HepG2 (cell line): ENCODE measurements at regions not wholly inside any gene's neighbourhood (a gene's known extent, or its start where the extent isn't known, plus 50 kb on each side); places are given as distances from the start of the nearest gene placed in this dataset.

ENCODE experiments used
- ATAC-seq: fragments of 200-7000 bp; cut with Tn5 transposase; 3 replicates; pipeline ENCODE4 v1.9.1; 2020; ENCODE audit warnings: mild to moderate bottlenecking, moderate library complexity
- BruUV-seq: library from RNA; stranded (reverse); fragments of 400-500 nt; replicated peaks from 2 replicates; lab custom pipeline; 2021; lab: Mats Ljungman, UMichigan
- CTCF ChIA-PET: fragments of 300-600 bp; formaldehyde crosslinking; extraction: SDS; loops from one replicate; lab custom pipeline; 2021; ENCODE audit warnings: low total read pairs, inconsistent platforms, low intra/inter-chr PET ratio; lab: Yijun Ruan, JAX
- POLR2A ChIA-PET: fragments of 350-600 bp; sonication (Branson Sonifier 250); formaldehyde crosslinking; loops from one replicate; lab custom pipeline; 2020; ENCODE audit warnings: antibody characterized with exemption, inconsistent platforms; lab: Yijun Ruan, JAX
- DNase-seq: peaks from one replicate; pipeline ENCODE4 v3.0.0-alpha.2; 2015; ENCODE audit warnings: low spot score
- FAIRE-seq: peaks from 3 replicates; lab custom pipeline; 2011; peaks lifted over from hg19 to GRCh38; lab: Jason Lieb, UNC
- H2AFZ ChIP-seq: one replicate; pipeline ENCODE4 v1.6.1; 2011; ENCODE audit warnings: low read length, inconsistent platforms
- H3K27ac ChIP-seq: fragments of 300-600 bp; 3 replicates; pipeline ENCODE4 v1.8.0; 2011; ENCODE audit warnings: mixed run types, mild to moderate bottlenecking, mixed read lengths, low read length, inconsistent platforms; ENCODE audit not compliant: insufficient read depth; ENCODE audit errors: extremely low read length
- H3K27me3 ChIP-seq, 2 experiments: fragments of 200-600 bp in 1 of 2; 2 replicates in 1 of 2; 3 replicates in 1 of 2; pipeline versions ENCODE4 v1.6.0 to v1.8.0; 2011; ENCODE audit warnings: low read length in 2 of 2, mild to moderate bottlenecking in 2 of 2, moderate library complexity in 2 of 2, inconsistent platforms in 1 of 2; ENCODE audit not compliant: insufficient read depth in 2 of 2, control insufficient read depth in 1 of 2
- H3K36me3 ChIP-seq, 2 experiments: fragments of 200-600 bp in 1 of 2; replicated peaks in 1 of 2; 2 replicates in 1 of 2; 3 replicates in 1 of 2; pipeline versions ENCODE4 v1.5.1 to v1.8.0; 2011; ENCODE audit warnings: low read length in 2 of 2, inconsistent platforms in 1 of 2; ENCODE audit not compliant: insufficient read depth in 2 of 2, control insufficient read depth in 1 of 2
- H3K4me1 ChIP-seq: 2 replicates; pipeline ENCODE4 v1.5.1; 2012; ENCODE audit warnings: low read length, inconsistent platforms; ENCODE audit not compliant: insufficient read depth
- H3K4me2 ChIP-seq: 2 replicates; pipeline ENCODE4 v1.6.0; 2011; ENCODE audit warnings: low read depth, low read length, inconsistent platforms
- H3K4me3 ChIP-seq, 3 experiments: fragments of 200-600 bp in 1 of 3; sonication (generic), shearing (Covaris generic) in 1 of 3; replicated peaks in 1 of 3; 2 replicates each; pipeline ENCODE4 v1.5.1; 2011 to 2016; ENCODE audit warnings: low read length in 3 of 3, inconsistent platforms in 2 of 3, low read depth in 2 of 3, mild to moderate bottlenecking in 2 of 3, control low read depth in 1 of 3, mixed read lengths in 1 of 3; ENCODE audit not compliant: insufficient read depth in 1 of 3
- H3K79me2 ChIP-seq: one replicate; pipeline ENCODE4 v1.6.1; 2011; ENCODE audit warnings: low read length, inconsistent platforms; ENCODE audit not compliant: insufficient read depth
- H3K9ac ChIP-seq: 2 replicates; pipeline ENCODE4 v1.6.0; 2011; ENCODE audit warnings: mild to moderate bottlenecking, low read depth, low read length, inconsistent platforms; ENCODE audit not compliant: insufficient read depth
- H3K9me3 ChIP-seq: 2 replicates; pipeline ENCODE4 v1.5.1; 2012; ENCODE audit warnings: mild to moderate bottlenecking, low read length
- H4K20me1 ChIP-seq: 2 replicates; pipeline ENCODE4 v1.6.0; 2011; ENCODE audit warnings: inconsistent platforms, mild to moderate bottlenecking, low read length, moderate library complexity; ENCODE audit not compliant: insufficient read depth
- AGO2 ChIP-seq: fragments of 200-400 bp; formaldehyde crosslinking; optimal IDR thresholded peaks from 2 replicates; pipeline ENCODE3; 2017; ENCODE audit warnings: mild to moderate bottlenecking, low read depth, low read length, moderate library complexity
- HMG20B ChIP-seq: conservative IDR thresholded peaks from 2 replicates; pipeline ENCODE4 v1.6.1; 2016; ENCODE audit warnings: missing genetic modification reagents, missing compliant biosample characterization
- HNRNPK ChIP-seq: fragments of 200-400 bp; formaldehyde crosslinking; IDR thresholded peaks from 2 replicates; pipeline ENCODE4 v1.6.1; 2018; ENCODE audit warnings: low read length, low read depth, moderate library complexity, mild to moderate bottlenecking; ENCODE audit not compliant: poor library complexity, severe bottlenecking
- NFIC ChIP-seq: IDR thresholded peaks from 2 replicates; pipeline ENCODE4 v1.6.1; 2012; ENCODE audit warnings: mild to moderate bottlenecking, low read length, inconsistent platforms
- SMC3 ChIP-seq: IDR thresholded peaks from 2 replicates; pipeline ENCODE4 v1.6.1; 2011; ENCODE audit warnings: low read length, improper control_type of control experiment
- SP2 ChIP-seq: sonication (generic); formaldehyde crosslinking; IDR thresholded peaks from 2 replicates; pipeline ENCODE4 v1.5.1; 2020; ENCODE audit warnings: mild to moderate bottlenecking, missing genetic modification reagents
- STAG1 ChIP-seq: sonication (generic); formaldehyde crosslinking; IDR thresholded peaks from 2 replicates; pipeline ENCODE4 v1.4.0; 2020; ENCODE audit warnings: missing genetic modification reagents
- ZNF136 ChIP-seq: sonication (generic); formaldehyde crosslinking; IDR thresholded peaks from 2 replicates; pipeline ENCODE4 v1.8.1; 2022; ENCODE audit warnings: low read depth, mild to moderate bottlenecking, moderate library complexity, missing genetic modification reagents
- ZNF230 ChIP-seq: sonication (generic); formaldehyde crosslinking; IDR thresholded peaks from 2 replicates; pipeline ENCODE4 v1.4.0; 2020; ENCODE audit warnings: mild to moderate bottlenecking, missing genetic modification reagents
- ZNF496 ChIP-seq: sonication (generic); formaldehyde crosslinking; IDR thresholded peaks from 2 replicates; pipeline ENCODE4 v1.8.1; 2023; ENCODE audit warnings: mild to moderate bottlenecking, moderate library complexity, missing genetic modification reagents; ENCODE audit not compliant: insufficient replicate concordance
- WGBS: methylation state at CpG from one replicate; pipeline ENCODE4 v1.1.6; 2017; ENCODE audit warnings: low lambda C conversion rate; 5-methylcytosine and 5-hydroxymethylcytosine counted together
- in situ Hi-C: cut with HindIII; loops from 2 replicates; pipeline ENCODE4 v1.10.0; 2017; ENCODE audit warnings: low pct_unique_long_range_greater_than_20kb; ENCODE audit not compliant: extremely low pct_ligation_motif_present
- intact Hi-C: fragments of 100-400 bp; cut with micrococcal nuclease; formaldehyde crosslinking; loops from one replicate; pipeline ENCODE4 v1.10.0; 2022; ENCODE audit not compliant: unreplicated experiment
- TF ChIP-seq, protein P1 (sequence below): sonication (generic); formaldehyde crosslinking; conservative IDR thresholded peaks from 2 replicates; pipeline ENCODE4 v1.8.0; 2022; ENCODE audit warnings: mild to moderate bottlenecking, moderate library complexity, missing genetic modification reagents
- TF ChIP-seq, protein P2 (sequence below): sonication (generic); formaldehyde crosslinking; IDR thresholded peaks from 2 replicates; pipeline ENCODE4 v1.4.0; 2020; ENCODE audit warnings: missing genetic modification reagents
- TF ChIP-seq, protein P3 (sequence below): sonication (generic); formaldehyde crosslinking; IDR thresholded peaks from 2 replicates; pipeline ENCODE4 v1.4.0; 2020; ENCODE audit warnings: missing genetic modification reagents

DNA sequence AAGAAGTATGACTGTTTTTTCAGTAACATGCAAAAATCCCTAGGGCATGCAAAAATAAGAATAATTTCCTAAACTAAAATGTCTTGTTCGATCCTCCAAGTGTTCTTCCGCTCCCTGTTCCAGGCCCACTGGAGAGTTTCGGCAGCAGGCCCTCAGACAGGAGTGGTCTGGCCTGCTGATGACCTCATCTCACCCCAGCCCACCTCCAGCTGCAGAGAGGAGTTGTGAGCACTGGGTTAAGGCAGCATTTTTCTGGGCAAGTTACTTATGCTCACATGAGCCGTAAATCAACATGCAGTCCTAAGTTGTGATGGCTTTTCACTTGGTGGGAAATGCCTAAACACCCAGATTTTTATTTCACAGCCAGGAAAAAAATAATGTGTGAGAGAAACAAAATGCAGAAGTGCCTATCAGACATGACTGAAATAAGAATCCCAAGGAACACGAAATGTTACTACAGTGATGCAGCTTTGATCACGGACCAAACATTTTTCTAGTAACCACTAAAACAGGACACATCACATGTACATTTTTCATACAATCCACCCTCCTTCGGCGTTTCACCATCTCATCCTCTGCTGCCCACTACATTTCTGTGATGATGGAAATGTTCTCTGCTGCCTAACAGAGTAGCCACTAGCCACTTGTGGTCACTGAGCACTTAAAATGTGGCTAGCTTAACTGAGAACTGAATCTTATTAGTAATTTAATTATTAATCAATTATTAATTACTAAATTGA, 153.3 kb upstream of the TBL1X start (continued):
- TF ChIP-seq, protein P1, sequence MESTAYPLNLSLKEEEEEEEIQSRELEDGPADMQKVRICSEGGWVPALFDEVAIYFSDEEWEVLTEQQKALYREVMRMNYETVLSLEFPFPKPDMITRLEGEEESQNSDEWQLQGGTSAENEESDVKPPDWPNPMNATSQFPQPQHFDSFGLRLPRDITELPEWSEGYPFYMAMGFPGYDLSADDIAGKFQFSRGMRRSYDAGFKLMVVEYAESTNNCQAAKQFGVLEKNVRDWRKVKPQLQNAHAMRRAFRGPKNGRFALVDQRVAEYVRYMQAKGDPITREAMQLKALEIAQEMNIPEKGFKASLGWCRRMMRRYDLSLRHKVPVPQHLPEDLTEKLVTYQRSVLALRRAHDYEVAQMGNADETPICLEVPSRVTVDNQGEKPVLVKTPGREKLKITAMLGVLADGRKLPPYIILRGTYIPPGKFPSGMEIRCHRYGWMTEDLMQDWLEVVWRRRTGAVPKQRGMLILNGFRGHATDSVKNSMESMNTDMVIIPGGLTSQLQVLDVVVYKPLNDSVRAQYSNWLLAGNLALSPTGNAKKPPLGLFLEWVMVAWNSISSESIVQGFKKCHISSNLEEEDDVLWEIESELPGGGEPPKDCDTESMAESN (CRISPR knock-in tag), result no peak
- TF ChIP-seq ZNF136 (no peak), SP2 (CRISPR knock-in tag) (no peak)

DNA sequence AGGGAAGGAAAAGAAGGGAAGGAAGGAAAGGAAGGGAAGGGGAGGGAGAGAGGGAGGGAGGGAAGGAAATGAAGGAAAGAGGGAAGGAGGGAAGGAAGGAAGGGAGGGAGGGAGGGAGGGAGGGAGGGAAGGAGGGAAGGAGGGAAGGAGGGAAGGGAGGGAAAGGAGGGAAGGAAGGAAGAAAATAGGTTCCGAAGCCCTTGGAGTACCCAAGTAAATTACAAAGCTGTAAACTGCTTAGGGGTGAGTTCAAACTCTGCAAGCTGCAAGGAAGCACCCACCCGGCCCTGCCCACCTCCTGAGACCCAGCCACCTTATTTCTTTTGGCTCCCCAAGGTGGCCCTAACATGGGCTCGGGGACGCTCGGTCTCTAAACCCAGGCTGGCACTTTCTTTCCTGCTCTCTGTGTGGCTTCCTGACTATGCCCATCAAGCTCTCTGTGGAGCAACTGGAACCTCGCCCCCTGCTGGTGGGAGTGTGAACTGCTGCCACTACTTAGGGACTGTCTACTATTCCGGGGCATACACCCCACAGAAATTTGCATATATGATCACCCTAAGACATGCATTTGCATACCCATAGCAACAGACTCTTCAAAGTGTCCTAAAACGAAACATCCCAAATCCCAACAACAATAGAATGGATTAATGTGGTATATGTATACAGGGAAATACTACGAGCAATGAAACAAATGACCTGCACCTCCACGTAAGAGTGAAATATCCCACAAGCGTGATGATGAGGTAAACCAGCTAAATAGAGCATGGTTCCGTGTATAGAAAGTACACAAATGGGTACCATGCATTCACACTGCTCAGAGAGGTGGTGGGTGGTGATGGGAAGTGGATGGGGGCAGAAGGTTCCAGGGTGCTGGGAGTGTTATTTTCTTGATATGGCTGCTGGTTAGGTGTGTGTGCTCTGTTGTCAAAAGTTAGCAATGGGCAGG, 151.7 kb upstream of the TBL1X start:
- FAIRE-seq, result no peak
- ChIA-PET POLR2A (no interaction called here), CTCF (no interaction called here)
- intact Hi-C loops, result loop anchor here (1.0 kb wide), 1 partner anchor 38 kb away; no protein-coding TSS in a partner anchor
- no peak overlapping the region for H3K4me3 ChIP-seq
- H3K9ac ChIP-seq, result no peak overlapping the region
- no peaks in the 10 kb centered on the region for H3K36me3 ChIP-seq
- 23% methylated on average over 8 of the region's 12 CpGs for whole genome bisulfite sequencing
- no peak overlapping the region for H3K27ac ChIP-seq
- no peaks in the 10 kb centered on the region for H3K27me3 ChIP-seq
- H4K20me1 ChIP-seq, result no peaks in the 10 kb centered on the region
- ATAC-seq, result peak; percentile 74
- BruUV-seq, result no TSS peak
- in situ Hi-C loops, result no loop called here
- DNase-seq, result peak; percentile 13
- no peak overlapping the region for H2AFZ ChIP-seq
- H3K4me1 ChIP-seq, result no peaks in the 10 kb centered on the region
- no peaks in the 10 kb centered on the region for H3K9me3 ChIP-seq
- peak overlapping the region; percentile 18; the same call in 1 of the 2 replicates for H3K4me2 ChIP-seq
- H3K79me2 ChIP-seq, result no peaks in the 10 kb centered on the region
- TF ChIP-seq NFIC (no peak), ZNF496 (CRISPR knock-in tag) (no peak), HMG20B (no peak), ZNF230 (CRISPR knock-in tag) (no peak), SMC3 (peak; percentile 35; the same call in 1 of the 2 replicates), AGO2 (no peak), HNRNPK (peak; percentile 75), STAG1 (CRISPR knock-in tag) (peak; percentile 48)
- TF ChIP-seq, protein P2, sequence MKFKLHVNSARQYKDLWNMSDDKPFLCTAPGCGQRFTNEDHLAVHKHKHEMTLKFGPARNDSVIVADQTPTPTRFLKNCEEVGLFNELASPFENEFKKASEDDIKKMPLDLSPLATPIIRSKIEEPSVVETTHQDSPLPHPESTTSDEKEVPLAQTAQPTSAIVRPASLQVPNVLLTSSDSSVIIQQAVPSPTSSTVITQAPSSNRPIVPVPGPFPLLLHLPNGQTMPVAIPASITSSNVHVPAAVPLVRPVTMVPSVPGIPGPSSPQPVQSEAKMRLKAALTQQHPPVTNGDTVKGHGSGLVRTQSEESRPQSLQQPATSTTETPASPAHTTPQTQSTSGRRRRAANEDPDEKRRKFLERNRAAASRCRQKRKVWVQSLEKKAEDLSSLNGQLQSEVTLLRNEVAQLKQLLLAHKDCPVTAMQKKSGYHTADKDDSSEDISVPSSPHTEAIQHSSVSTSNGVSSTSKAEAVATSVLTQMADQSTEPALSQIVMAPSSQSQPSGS, result no peak
- TF ChIP-seq, protein P3, sequence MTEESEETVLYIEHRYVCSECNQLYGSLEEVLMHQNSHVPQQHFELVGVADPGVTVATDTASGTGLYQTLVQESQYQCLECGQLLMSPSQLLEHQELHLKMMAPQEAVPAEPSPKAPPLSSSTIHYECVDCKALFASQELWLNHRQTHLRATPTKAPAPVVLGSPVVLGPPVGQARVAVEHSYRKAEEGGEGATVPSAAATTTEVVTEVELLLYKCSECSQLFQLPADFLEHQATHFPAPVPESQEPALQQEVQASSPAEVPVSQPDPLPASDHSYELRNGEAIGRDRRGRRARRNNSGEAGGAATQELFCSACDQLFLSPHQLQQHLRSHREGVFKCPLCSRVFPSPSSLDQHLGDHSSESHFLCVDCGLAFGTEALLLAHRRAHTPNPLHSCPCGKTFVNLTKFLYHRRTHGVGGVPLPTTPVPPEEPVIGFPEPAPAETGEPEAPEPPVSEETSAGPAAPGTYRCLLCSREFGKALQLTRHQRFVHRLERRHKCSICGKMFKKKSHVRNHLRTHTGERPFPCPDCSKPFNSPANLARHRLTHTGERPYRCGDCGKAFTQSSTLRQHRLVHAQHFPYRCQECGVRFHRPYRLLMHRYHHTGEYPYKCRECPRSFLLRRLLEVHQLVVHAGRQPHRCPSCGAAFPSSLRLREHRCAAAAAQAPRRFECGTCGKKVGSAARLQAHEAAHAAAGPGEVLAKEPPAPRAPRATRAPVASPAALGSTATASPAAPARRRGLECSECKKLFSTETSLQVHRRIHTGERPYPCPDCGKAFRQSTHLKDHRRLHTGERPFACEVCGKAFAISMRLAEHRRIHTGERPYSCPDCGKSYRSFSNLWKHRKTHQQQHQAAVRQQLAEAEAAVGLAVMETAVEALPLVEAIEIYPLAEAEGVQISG (CRISPR knock-in tag), result peak; percentile 76
